H9 (cell line): ENCODE measurements at regions not wholly inside any gene's neighbourhood (a gene's known extent, or its start where the extent isn't known, plus 50 kb on each side); places are given as distances from the start of the nearest gene placed in this dataset.

Source experiments
- DNase-seq: peaks from one replicate; pipeline ENCODE4 v3.0.0-alpha.2; 2017
- H2AFZ ChIP-seq: one replicate; pipeline ENCODE4 v1.6.1; 2013; ENCODE audit warnings: mild to moderate bottlenecking, low read length, control low read depth, moderate library complexity
- H2AK5ac ChIP-seq: 2 replicates; pipeline ENCODE4 v1.6.1; 2013; ENCODE audit warnings: low read length, control low read depth, mixed read lengths; ENCODE audit not compliant: insufficient read length
- H2BK120ac ChIP-seq: one replicate; pipeline ENCODE4 v1.6.1; 2013; ENCODE audit warnings: low read depth, mild to moderate bottlenecking, low read length, control low read depth, inconsistent platforms; ENCODE audit not compliant: poor library complexity, severe bottlenecking
- H2BK12ac ChIP-seq: 2 replicates; pipeline ENCODE4 v1.6.1; 2013; ENCODE audit warnings: low read length, control low read depth, mixed read lengths, low read depth; ENCODE audit not compliant: insufficient read length
- H2BK15ac ChIP-seq: 2 replicates; pipeline ENCODE4 v1.6.1; 2013; ENCODE audit warnings: low read depth, low read length, control low read depth
- H2BK20ac ChIP-seq: one replicate; pipeline ENCODE4 v1.6.1; 2013; ENCODE audit warnings: low read depth, mild to moderate bottlenecking, low read length, control low read depth, inconsistent platforms; ENCODE audit not compliant: poor library complexity, severe bottlenecking
- H2BK5ac ChIP-seq: 2 replicates; pipeline ENCODE4 v1.6.1; 2013; ENCODE audit warnings: low read length, control low read depth, mixed read lengths; ENCODE audit not compliant: insufficient read length
- H3K14ac ChIP-seq: 2 replicates; pipeline ENCODE4 v1.6.1; 2013; ENCODE audit warnings: low read length, control low read depth; ENCODE audit not compliant: insufficient read depth
- H3K18ac ChIP-seq: 2 replicates; pipeline ENCODE4 v1.6.1; 2013; ENCODE audit warnings: low read depth, mild to moderate bottlenecking, mixed read lengths, low read length, control low read depth; ENCODE audit not compliant: insufficient read length
- H3K23ac ChIP-seq: 2 replicates; pipeline ENCODE4 v1.6.1; 2013; ENCODE audit warnings: low read length, control low read depth, mixed read lengths, low read depth; ENCODE audit not compliant: insufficient read length
- H3K23me2 ChIP-seq: 2 replicates; pipeline ENCODE4 v1.6.1; 2013; ENCODE audit warnings: low read depth, mild to moderate bottlenecking, mixed read lengths, low read length, control low read depth; ENCODE audit not compliant: insufficient read length, poor library complexity, severe bottlenecking
- H3K27ac ChIP-seq: 2 replicates; pipeline ENCODE4 v1.5.1; 2013; ENCODE audit warnings: low read length, control low read depth, mixed read lengths, low read depth; ENCODE audit not compliant: insufficient read length
- H3K27me3 ChIP-seq: 2 replicates; pipeline ENCODE4 v1.6.1; 2013; ENCODE audit warnings: low read length, control low read depth, inconsistent platforms; ENCODE audit not compliant: insufficient read depth
- H3K4ac ChIP-seq: 2 replicates; pipeline ENCODE4 v1.6.1; 2013; ENCODE audit warnings: low read depth, mild to moderate bottlenecking, control low read depth, inconsistent platforms, low read length, moderate library complexity
- H3K4me1 ChIP-seq: 2 replicates; pipeline ENCODE4 v1.6.1; 2013; ENCODE audit warnings: low read length, control low read depth, inconsistent platforms; ENCODE audit not compliant: insufficient read depth
- H3K4me2 ChIP-seq: 2 replicates; pipeline ENCODE4 v1.6.1; 2013; ENCODE audit warnings: low read length, control low read depth, mixed read lengths; ENCODE audit not compliant: insufficient read length, insufficient read depth
- H3K56ac ChIP-seq: 2 replicates; pipeline ENCODE4 v1.6.1; 2013; ENCODE audit warnings: low read depth, mild to moderate bottlenecking, mixed read lengths, low read length, control low read depth; ENCODE audit not compliant: insufficient read length
- H3K79me1 ChIP-seq: 2 replicates; pipeline ENCODE4 v1.6.1; 2013; ENCODE audit warnings: low read depth, mild to moderate bottlenecking, moderate library complexity, low read length, control low read depth, inconsistent platforms; ENCODE audit not compliant: insufficient read depth, poor library complexity, severe bottlenecking
- H3K79me2 ChIP-seq: 2 replicates; pipeline ENCODE4 v1.6.1; 2013; ENCODE audit warnings: low read length, control low read depth, inconsistent platforms; ENCODE audit not compliant: insufficient read depth
- H3K9ac ChIP-seq: 2 replicates; pipeline ENCODE4 v1.6.1; 2013; ENCODE audit warnings: low read length, control low read depth, mixed read lengths; ENCODE audit not compliant: insufficient read length; ENCODE audit errors: extremely low read depth
- H3K9me3 ChIP-seq: one replicate; pipeline ENCODE4 v1.6.1; 2013; ENCODE audit warnings: low read depth, low read length, inconsistent platforms; ENCODE audit not compliant: control insufficient read depth
- H3T11ph ChIP-seq: one replicate; pipeline ENCODE4 v1.6.1; 2013; ENCODE audit warnings: mild to moderate bottlenecking, low read length, control low read depth, inconsistent platforms
- H4K20me1 ChIP-seq: one replicate; pipeline ENCODE4 v1.6.1; 2013; ENCODE audit not compliant: control insufficient read depth, insufficient read length, insufficient read depth
- H4K5ac ChIP-seq: 2 replicates; pipeline ENCODE4 v1.6.1; 2013; ENCODE audit warnings: low read depth, mild to moderate bottlenecking, mixed read lengths, low read length, control low read depth; ENCODE audit not compliant: insufficient read length
- H4K8ac ChIP-seq: replicated peaks from 2 replicates; pipeline ENCODE4 v1.6.1; 2013; ENCODE audit warnings: low read length, control low read depth, mixed read lengths, low read depth; ENCODE audit not compliant: insufficient read length
- H4K91ac ChIP-seq: 2 replicates; pipeline ENCODE4 v1.6.1; 2013; ENCODE audit warnings: low read depth, mild to moderate bottlenecking, moderate library complexity, mixed read lengths, low read length, control low read depth; ENCODE audit not compliant: insufficient read length
- H3K27ac Mint-ChIP-seq, 3 experiments: 2 replicates in 2 of 3; 3 replicates in 1 of 3; pipeline ENCODE4 v1.8.0; 2020 to 2021; ENCODE audit warnings: mixed read lengths in 3 of 3, mild to moderate bottlenecking in 1 of 3, moderate library complexity in 1 of 3
- H3K27me3 Mint-ChIP-seq: 2 replicates; pipeline ENCODE4 v1.8.0; 2021; ENCODE audit warnings: low read depth, mild to moderate bottlenecking, moderate library complexity, mixed read lengths
- H3K36me3 Mint-ChIP-seq, 3 experiments: 2 replicates in 2 of 3; 3 replicates in 1 of 3; pipeline ENCODE4 v1.8.0; 2020 to 2021; ENCODE audit warnings: low read depth in 3 of 3, mixed read lengths in 3 of 3; ENCODE audit not compliant: insufficient read depth in 1 of 3
- H3K4me1 Mint-ChIP-seq, 2 experiments: 2 replicates each; pipeline ENCODE4 v1.8.0; 2020; ENCODE audit warnings: mixed read lengths in 2 of 2
- H3K4me3 Mint-ChIP-seq, 2 experiments: 2 replicates in 1 of 2; 3 replicates in 1 of 2; pipeline ENCODE4 v1.8.0; 2020 to 2021; ENCODE audit warnings: mild to moderate bottlenecking in 2 of 2, mixed read lengths in 2 of 2, moderate library complexity in 1 of 2
- H3K9me3 Mint-ChIP-seq, 2 experiments: 2 replicates in 1 of 2; 3 replicates in 1 of 2; pipeline ENCODE4 v1.8.0; 2020; ENCODE audit warnings: mild to moderate bottlenecking in 2 of 2, mixed read lengths in 2 of 2, moderate library complexity in 1 of 2
- WGBS: extraction: QIAGEN DNeasy Blood & Tissue Kit; methylation state at CpG from one replicate; pipeline ENCODE4 v1.1.7; 2013; ENCODE audit warnings: missing lambda C conversion rate, low lambda C conversion rate, mixed read lengths; ENCODE audit not compliant: insufficient read length; ENCODE audit errors: extremely low coverage; 5-methylcytosine and 5-hydroxymethylcytosine counted together
- TF ChIP-seq, protein P1 (sequence below): fragments of 200-600 bp; sonication (generic); conservative IDR thresholded peaks from 3 replicates; pipeline ENCODE4 v1.8.0; 2021; ENCODE audit warnings: antibody characterized with exemption, mild to moderate bottlenecking

DNA sequence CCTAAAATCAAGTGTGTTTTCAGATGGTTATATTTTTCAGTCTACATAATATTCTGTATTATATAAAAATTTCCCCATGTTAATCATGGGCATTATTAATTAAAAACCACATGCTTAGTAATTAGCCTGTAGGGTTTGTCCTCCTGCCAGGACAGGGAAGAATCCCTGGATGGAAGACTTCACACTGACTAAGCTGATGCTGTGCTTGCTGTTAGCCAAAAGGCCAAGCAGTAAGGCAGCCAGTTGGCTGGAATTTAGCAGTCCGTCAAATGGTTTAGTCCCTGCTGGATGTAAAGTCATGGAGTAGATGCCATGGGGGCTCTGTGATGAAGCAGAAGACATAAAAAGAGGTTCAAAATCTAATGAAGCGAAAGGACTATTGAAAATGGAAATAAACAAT is 168.0 kb upstream of the OBI1 start:
- H3T11ph ChIP-seq: no peak overlapping the region
- TF ChIP-seq, protein P1, sequence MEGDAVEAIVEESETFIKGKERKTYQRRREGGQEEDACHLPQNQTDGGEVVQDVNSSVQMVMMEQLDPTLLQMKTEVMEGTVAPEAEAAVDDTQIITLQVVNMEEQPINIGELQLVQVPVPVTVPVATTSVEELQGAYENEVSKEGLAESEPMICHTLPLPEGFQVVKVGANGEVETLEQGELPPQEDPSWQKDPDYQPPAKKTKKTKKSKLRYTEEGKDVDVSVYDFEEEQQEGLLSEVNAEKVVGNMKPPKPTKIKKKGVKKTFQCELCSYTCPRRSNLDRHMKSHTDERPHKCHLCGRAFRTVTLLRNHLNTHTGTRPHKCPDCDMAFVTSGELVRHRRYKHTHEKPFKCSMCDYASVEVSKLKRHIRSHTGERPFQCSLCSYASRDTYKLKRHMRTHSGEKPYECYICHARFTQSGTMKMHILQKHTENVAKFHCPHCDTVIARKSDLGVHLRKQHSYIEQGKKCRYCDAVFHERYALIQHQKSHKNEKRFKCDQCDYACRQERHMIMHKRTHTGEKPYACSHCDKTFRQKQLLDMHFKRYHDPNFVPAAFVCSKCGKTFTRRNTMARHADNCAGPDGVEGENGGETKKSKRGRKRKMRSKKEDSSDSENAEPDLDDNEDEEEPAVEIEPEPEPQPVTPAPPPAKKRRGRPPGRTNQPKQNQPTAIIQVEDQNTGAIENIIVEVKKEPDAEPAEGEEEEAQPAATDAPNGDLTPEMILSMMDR: no peak
- no peaks in the 10 kb centered on the region for H3K79me1 ChIP-seq
- no peaks in the 10 kb centered on the region for H3K23me2 ChIP-seq
- Mint-ChIP-seq H3K27ac (no peak overlapping the region), H3K9me3 (no peaks in the 10 kb centered on the region), H3K27me3 (peaks cover 2% of the 10 kb centered on the region; the same call in 1 of the 2 replicates), H3K36me3 (no peaks in the 10 kb centered on the region), H3K4me3 (no peak overlapping the region), H3K4me1 (no peaks in the 10 kb centered on the region)
- DNase-seq: no peak
- H4K20me1 ChIP-seq: no peaks in the 10 kb centered on the region
- H4K91ac ChIP-seq: no peak overlapping the region
- no CpG with 5 or more reads among the region's 2 CpGs for WGBS
- no peak overlapping the region for H2BK120ac ChIP-seq
- no peaks in the 10 kb centered on the region for H3K4me1 ChIP-seq
- H3K14ac ChIP-seq: no peak overlapping the region
- H3K4ac ChIP-seq: no peak overlapping the region
- H2AK5ac ChIP-seq: no peak overlapping the region
- H3K9me3 ChIP-seq: no peaks in the 10 kb centered on the region
- no peak overlapping the region for H4K5ac ChIP-seq
- H2BK12ac ChIP-seq: no peak overlapping the region
- H2BK20ac ChIP-seq: no peak overlapping the region
- no peak overlapping the region for H2AFZ ChIP-seq
- H3K56ac ChIP-seq: no peak overlapping the region
- H3K27ac ChIP-seq: no peak overlapping the region
- no peak overlapping the region for H3K4me2 ChIP-seq
- H3K9ac ChIP-seq: no peak overlapping the region
- H3K79me2 ChIP-seq: no peaks in the 10 kb centered on the region
- no peak overlapping the region for H2BK5ac ChIP-seq
- H3K18ac ChIP-seq: no peak overlapping the region
- no peak overlapping the region for H2BK15ac ChIP-seq
- no peak overlapping the region for H4K8ac ChIP-seq
- H3K23ac ChIP-seq: no peak overlapping the region
- no peaks in the 10 kb centered on the region for H3K27me3 ChIP-seq
